GM21360 (cell line): ENCODE measurements at regions not wholly inside any gene's neighbourhood (a gene's known extent, or its start where the extent isn't known, plus 50 kb on each side); places are given as distances from the start of the nearest gene placed in this dataset.

Experiments used
- ATAC-seq: cut with Tn5 transposase; IDR thresholded peaks from one replicate; pipeline ENCODE4 v1.9.1; 2021; ENCODE audit warnings: mild to moderate bottlenecking, moderate library complexity; ENCODE audit not compliant: unreplicated experiment

GRCh38 chr2:236793023-236794011, 223.7 kb downstream of the ACKR3 start:
- ATAC-seq: no peak

GRCh38 chr2:236794176-236794957, 224.7 kb downstream of the ACKR3 start:
- no peak for ATAC-seq

GRCh38 chr2:236795169-236795860, 225.7 kb downstream of the ACKR3 start:
- no peak for ATAC-seq

GRCh38 chr2:236795861-236796219, 226.2 kb downstream of the ACKR3 start:
- no peak for ATAC-seq

- no peak for ATAC-seq
Measured at GRCh38 chr2:236796236-236796635, 226.6 kb downstream of the ACKR3 start.

- ATAC-seq: no peak
Measured at GRCh38 chr2:236797411-236797810, 227.8 kb downstream of the ACKR3 start.

GRCh38 chr2:236798491-236798890, 228.9 kb downstream of the ACKR3 start:
- ATAC-seq: no peak

- ATAC-seq: no peak
Measured at GRCh38 chr2:236799391-236800026, 229.9 kb downstream of the ACKR3 start.

GRCh38 chr2:236802862-236803261, 233.2 kb downstream of the ACKR3 start:
- no peak for ATAC-seq

GRCh38 chr2:236803621-236804020, 234.0 kb downstream of the ACKR3 start:
- no peak for ATAC-seq

- no peak for ATAC-seq
Measured at GRCh38 chr2:236805800-236806531, 236.3 kb downstream of the ACKR3 start.

- no peak for ATAC-seq
Measured at GRCh38 chr2:236809716-236810115, 240.1 kb downstream of the ACKR3 start.

- no peak for ATAC-seq
Measured at GRCh38 chr2:236811062-236811656, 241.5 kb downstream of the ACKR3 start.

GRCh38 chr2:236813766-236814165, 244.1 kb downstream of the ACKR3 start:
- ATAC-seq: no peak

GRCh38 chr2:236814593-236814992, 245.0 kb downstream of the ACKR3 start:
- no peak for ATAC-seq

GRCh38 chr2:236815746-236816145, 246.1 kb downstream of the ACKR3 start:
- no peak for ATAC-seq

- ATAC-seq: no peak
Measured at GRCh38 chr2:236816197-236817170, 246.9 kb downstream of the ACKR3 start.

- no peak for ATAC-seq
Measured at GRCh38 chr2:236818281-236819045, 248.8 kb downstream of the ACKR3 start.
